ENCODE measurements at regions not wholly inside any gene's neighbourhood (a gene's known extent, or its start where the extent isn't known, plus 50 kb on each side); places are given as distances from the start of the nearest gene placed in this dataset.

- no peak for DNase-seq
Observed at GRCh38 chr2:118255771-118256372, 167.6 kb downstream of the INSIG2 start.

- no peak for DNase-seq
Observed at GRCh38 chr2:118255301-118255700, 167.0 kb downstream of the INSIG2 start.

GRCh38 chr2:118254116-118254515 is 165.8 kb downstream of the INSIG2 start:
- DNase-seq: no peak

GRCh38 chr2:118251427-118251826 is 163.2 kb downstream of the INSIG2 start:
- DNase-seq: no peak

GRCh38 chr2:118250463-118250862 is 162.2 kb downstream of the INSIG2 start:
- no peak for DNase-seq

GRCh38 chr2:118250001-118250400 is 161.7 kb downstream of the INSIG2 start:
- DNase-seq: no peak

GRCh38 chr2:118249531-118249930 is 161.3 kb downstream of the INSIG2 start:
- no peak for DNase-seq

- DNase-seq: no peak
Observed at GRCh38 chr2:118246726-118247125, 158.5 kb downstream of the INSIG2 start.

DNA sequence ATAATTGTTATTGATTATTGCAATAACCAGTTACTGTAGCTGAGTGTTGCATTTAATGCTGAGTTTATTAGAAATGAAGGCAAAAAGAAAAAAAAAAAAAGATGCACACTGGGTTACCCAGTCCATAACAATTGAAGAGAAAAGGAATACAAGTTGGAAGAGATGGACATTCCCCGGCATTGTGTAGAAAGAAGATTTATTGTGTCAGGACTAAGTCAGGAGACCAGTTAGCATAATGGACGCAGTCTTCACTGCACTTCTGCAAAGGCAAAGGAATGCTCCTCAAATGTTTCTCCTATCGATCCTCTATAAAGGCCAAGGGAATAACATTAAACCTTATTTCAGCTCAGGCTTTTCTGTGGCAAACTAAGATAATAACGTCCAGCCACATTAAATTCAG is 157.8 kb downstream of the INSIG2 start:
- no peak for DNase-seq

- no peak for DNase-seq
Observed at GRCh38 chr2:118244686-118245085, 156.4 kb downstream of the INSIG2 start.

GRCh38 chr2:118243031-118243430 is 154.8 kb downstream of the INSIG2 start:
- no peak for DNase-seq

- no peak for DNase-seq
Observed at GRCh38 chr2:118242216-118242615, 153.9 kb downstream of the INSIG2 start.

- DNase-seq: no peak
Observed at GRCh38 chr2:118241128-118241527, 152.9 kb downstream of the INSIG2 start.

- no peak for DNase-seq
Observed at GRCh38 chr2:118240276-118240675, 152.0 kb downstream of the INSIG2 start.

DNA sequence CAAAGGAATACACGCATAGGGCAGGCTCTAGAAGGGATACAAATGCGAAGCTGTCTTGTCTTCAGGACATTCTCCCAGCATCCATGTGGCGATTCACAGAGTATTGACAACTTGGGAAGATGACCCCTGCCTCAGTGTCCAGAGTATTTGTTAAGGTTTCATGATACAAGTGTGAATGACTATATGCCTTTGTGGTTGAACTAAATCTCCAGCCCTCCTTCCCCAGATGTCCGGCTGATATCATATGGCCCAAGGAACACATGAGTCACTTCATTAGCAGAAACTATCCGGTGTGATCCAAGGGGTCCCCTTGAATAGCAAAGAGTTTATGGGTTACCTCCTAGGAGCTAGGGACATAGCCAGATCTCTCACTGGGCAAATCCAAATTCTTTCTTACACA is 151.0 kb downstream of the INSIG2 start:
- DNase-seq: no peak

DNA sequence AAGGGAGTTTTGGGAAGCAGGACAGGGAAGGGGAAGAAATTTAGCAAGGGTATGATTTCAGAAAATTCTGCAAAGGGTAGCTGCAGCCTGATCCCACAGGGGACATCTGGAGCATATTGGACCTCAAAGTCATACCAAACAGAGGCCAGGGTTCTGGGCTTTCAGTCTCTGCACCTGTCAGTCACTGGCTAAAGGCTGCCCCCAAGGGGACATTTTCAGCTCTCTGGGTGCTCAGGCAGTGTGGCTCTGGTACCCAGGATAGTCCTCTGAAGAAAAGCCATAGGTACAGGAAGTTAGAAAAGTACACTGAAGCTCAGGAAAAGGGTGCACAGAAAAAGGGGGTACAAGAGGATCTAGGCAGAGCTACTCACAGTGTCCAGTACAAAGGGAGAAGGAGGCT is 149.2 kb downstream of the INSIG2 start:
- DNase-seq: no peak

DNA sequence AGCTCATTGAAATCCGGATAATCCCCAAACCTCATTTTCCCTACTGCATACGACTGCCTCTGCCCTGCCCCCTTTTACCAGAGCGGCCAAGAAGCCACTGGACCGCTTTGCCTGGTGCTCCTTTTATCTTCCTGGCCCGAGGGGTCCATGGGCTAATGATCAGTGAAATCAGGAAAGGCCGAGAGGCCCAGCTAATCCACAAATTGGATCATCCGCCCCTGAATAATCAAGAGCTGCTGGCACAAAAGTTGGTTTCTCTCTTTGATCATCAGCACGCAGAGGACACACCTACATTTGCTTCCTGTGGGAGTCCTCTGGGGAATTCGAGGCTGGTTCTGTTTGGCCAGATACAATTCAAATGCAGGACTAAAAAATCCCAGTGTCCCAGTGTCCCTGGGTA is 144.5 kb downstream of the INSIG2 start:
- no peak for DNase-seq

- DNase-seq: no peak
Observed at GRCh38 chr2:118232391-118232790, 144.1 kb downstream of the INSIG2 start.

DNA sequence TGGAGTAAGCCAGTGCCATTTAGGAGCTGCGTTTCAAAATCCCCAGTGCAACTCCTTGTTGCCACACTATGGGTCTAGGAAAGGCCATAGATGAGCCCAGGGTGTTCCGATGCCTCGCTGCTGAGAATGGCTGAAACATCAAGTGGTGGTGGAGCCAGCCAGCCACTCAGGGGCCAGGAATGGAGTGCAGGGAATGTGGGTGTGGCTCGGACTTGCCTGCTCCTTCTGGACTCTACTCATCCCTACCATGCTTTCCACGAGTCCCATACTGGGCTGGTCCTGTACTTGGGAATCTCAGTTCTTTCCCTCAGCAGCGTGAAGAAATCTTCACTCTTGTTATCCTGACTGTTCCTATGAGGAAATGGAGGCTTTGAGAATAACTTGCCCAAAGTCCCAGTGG is 143.5 kb downstream of the INSIG2 start:
- DNase-seq: no peak

GRCh38 chr2:118227698-118228508 is 139.6 kb downstream of the INSIG2 start:
- no peak for DNase-seq

- DNase-seq: no peak
Observed at GRCh38 chr2:118225666-118226065, 137.4 kb downstream of the INSIG2 start.

- DNase-seq: no peak
Observed at GRCh38 chr2:118224895-118225311, 136.6 kb downstream of the INSIG2 start.

DNA sequence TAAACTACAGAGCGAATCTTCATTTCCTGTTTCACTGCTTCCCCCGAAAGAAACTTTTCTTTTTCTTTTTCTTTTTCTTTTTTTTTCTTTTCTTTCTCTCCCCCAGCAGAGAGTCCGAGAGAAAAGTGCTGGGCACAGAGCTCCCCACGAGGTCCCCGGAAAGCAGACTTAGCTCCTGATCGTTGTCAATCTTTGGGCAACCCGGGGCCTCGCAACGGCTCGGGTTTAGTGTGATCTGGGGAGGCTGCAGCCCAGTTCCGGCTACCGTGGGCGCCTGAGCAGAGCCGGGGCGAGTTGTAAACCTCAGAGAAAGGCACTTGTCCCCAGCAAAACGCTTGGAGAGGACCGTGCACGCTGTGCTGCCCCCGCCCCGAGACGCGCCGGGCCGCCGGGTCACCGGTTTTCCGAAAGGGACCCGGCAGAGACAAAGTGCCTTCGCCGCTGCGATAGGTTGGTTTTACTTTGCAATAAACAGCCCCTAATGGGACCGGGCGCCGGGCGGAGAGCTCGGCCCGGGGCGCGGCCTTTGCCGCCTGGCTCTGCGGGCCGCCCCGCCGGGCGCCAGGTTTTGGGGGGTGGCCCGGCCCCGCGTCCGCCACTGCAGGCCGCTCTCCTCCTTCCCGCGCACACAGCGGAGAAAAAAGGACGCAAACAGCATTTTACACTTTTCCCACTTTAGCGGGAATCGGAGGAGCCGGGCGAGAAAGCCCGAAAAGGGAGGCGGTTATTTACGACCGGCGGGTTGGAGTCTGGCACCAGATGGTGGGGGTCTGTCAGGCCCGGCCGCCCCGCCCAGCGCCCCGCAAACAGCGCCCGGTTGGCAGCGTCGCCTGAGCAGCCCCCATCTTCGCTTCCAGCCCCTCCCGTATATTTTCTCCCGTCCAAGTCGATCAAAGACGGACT is 136.0 kb downstream of the INSIG2 start:
- no peak for DNase-seq

All from NCI-H187 (cell line).